A204.1 (cell line): ENCODE measurements at regions not wholly inside any gene's neighbourhood (a gene's known extent, or its start where the extent isn't known, plus 50 kb on each side); places are given as distances from the start of the nearest gene placed in this dataset.

ENCODE experiments used
- FAIRE-seq: peaks from 2 replicates; lab custom pipeline; 2012; peaks lifted over from hg19 to GRCh38; lab: Jason Lieb, UNC

- FAIRE-seq, result no peak
These were observed 81.0 kb upstream of the CACUL1 start for GRCh38 chr10:118835682-118836326.

GRCh38 chr10:118838364-118838763 is 83.6 kb upstream of the CACUL1 start:
- FAIRE-seq, result no peak

GRCh38 chr10:118839348-118839747 is 84.6 kb upstream of the CACUL1 start:
- FAIRE-seq, result no peak

GRCh38 chr10:118840071-118840775 is 85.5 kb upstream of the CACUL1 start:
- no peak for FAIRE-seq

DNA sequence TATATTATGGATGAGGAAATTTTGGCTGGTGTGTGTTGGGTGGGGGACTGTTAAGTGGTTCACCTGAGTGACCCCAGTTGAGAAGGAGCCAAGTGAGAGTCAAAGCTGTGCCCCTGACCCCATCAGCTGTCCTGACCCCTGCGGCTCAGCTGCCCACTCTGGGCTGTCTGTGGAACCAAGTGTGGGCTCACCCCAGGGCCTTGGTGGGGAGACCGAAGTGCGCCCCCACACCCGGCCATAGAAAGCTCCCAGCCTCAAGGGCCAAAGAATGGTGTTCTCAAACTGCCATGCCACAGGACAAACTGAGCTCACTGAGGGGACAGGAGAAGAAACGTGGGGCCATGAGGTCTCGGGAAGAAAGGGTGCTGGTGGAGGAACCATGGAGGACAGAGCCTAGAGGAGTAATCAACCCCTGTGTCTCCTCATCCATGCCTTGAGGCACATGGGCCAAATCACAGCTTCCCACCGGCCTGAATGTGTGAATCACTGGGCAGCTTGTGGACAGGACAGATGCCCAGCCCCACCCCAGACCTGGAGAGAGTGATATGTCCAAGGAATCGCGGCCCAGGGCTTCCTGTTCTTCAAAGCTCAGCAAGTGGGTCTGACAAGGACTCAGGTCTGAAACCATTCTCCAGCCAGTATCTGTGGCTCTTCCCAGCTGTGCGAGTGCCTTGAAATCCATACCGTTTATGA is 86.2 kb upstream of the CACUL1 start:
- no peak for FAIRE-seq

- no peak for FAIRE-seq
These were observed 87.3 kb upstream of the CACUL1 start for GRCh38 chr10:118841881-118842605.

DNA sequence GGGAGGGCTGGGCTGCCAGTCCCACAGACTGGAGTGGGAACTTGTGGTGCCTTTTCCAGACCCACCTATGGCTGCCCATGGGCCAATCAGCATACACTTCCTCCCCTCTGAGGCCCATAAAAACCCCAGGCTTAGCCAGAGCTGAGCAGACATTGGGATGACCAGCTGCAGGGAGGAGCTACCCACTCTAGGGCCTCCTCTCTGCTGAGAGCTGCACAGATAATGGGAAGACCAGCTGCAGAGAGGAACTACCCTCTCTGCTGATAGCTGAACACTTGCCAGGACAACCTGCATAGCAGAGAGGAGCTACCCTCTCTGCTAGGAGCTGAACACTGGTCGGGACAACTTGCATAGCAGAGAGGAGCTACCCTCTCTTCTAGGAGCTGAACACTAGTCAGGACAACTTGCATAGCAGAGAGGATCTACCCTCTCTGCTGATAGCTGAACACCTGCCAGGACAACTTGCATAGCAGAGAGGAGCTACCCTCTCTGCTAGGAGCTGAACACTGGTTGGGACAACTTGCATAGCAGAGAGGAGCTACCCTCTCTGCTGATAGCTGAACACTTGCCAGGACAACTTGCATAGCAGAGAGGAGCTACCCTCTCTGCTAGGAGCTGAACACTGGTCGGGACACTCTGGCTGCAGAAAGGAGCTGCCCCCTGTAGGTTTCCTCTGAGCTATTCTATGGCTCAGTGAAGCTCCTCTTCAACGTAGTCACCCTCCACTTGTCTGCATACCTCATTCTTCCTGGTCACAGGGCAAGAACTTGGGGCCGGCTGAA is 88.3 kb upstream of the CACUL1 start:
- FAIRE-seq, result no peak

DNA sequence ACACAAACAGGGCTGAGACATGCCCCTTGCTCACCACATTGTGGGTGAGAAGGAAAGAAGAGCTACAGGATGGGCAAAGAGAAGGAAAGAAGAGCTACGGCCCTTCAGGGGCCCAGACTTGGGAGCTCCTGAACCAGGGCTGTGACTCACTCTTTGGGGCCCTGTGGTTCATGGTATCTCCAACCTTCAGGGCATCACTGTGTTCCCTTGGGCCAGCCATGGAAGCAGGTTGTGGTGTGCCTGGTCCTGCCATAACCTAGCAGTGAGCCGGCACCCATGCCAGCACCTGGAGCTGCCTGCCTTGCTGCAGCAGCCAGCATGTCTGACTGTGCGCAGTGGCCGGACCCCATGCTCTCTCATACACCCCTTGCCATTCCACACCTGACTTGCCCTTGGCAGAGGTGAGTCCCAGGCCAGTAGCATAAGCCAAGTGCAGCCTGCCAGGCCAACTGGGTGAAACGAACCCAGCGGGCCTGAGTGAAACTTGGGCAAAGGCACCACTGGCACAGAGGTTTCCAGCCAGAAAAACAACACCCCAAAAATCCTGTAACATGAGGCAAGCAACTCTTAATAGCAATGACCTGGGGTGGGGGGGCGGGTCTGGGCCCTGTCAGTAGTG is 89.0 kb upstream of the CACUL1 start:
- no peak for FAIRE-seq

GRCh38 chr10:118844731-118845521 is 90.2 kb upstream of the CACUL1 start:
- no peak for FAIRE-seq

GRCh38 chr10:118845776-118846175 is 91.0 kb upstream of the CACUL1 start:
- FAIRE-seq, result no peak

DNA sequence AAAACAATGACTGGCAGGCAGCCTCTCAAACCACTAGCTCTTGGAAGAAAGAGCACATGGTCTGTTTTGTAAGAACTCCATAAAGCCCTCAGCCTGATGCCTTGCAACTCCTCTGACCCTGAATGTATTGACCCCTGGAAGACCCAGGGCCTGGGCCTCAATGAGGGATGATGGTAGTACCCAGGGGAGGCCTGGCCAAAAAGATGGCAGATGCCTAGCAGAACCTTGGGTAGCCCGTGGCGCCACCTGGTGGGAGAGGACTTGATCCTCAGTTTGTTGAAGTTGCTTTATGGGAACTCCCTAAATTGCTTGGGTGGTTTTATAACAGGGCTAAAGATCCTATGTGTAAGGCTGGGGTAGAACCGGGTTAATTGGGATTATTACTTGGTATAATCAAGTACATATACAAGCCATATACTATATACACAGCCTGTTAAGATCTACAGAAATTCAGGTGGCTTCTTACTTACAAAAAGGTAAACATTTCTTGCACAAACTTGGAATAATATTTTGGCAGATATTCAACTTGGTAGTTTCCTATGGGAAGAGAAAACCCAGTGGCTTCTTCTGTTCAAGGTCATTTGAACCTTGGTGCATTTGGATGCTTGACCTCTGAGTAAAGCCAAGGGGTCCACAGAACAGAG is 95.8 kb upstream of the CACUL1 start:
- no peak for FAIRE-seq

DNA sequence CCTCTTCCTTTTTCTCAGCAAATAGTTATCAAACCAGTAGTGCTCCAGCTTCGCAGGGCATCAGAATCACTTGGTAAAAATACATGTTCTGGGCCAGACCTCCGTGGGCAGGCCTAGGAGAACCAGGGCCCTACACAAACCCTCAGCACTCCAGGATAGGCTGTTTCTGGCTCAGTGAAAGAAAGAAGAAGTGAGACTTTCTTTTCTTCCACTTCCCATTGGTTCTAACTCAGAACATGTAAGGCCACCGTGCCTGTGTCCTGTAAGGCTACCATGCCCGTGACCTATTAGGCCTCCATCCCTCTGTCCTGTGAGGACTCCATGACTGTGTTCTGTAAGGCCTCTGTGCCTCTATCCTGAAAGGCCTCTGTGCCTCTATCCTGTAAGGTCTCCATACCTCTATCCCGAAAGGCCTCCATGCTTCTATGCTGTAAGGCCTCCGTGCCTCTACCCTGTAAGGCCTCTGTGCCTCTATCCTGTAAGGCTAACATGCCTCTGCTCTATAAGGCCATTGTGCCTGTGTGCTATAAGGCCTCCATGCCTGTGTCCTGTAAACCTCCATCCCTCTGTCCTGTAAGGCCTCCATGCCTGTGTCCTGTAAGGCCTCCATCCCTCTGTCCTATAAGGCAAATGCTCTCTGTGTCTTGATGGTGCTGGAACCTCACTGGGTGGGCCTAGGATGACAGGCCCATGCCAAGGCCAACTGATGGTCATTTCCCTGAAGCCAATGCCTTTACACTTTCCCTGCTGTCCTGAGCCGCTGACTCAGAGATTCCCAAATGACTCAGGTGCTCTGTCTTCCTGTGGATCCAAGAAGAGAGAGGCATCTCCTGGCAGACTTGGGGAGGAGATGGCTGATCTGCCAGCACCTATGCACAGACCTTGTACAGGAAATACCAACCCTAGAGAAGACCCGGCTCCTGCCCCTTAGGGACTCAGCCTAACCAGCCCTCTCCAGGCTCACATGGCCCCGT is 96.6 kb upstream of the CACUL1 start:
- FAIRE-seq, result no peak

DNA sequence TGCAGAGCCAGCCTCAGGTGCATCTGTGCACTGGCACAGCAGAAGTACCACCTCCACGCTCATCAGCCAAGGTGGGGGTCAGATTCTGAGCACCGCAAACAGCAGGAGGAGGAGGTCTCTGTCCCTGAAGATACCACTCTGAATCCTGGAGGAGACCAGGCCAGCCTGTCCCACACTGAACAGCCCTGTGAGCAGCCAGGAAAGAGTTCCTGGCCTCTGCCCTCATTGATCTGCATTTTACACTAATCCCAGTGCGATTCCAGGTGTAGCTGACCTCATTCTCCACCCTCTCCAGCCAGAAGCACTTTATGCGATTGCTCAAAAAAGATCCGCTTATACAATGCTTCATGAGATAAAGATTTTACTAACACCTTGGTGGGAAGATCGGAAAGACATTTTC is 99.1 kb upstream of the CACUL1 start:
- no peak for FAIRE-seq

- FAIRE-seq, result no peak
These were observed 101.3 kb upstream of the CACUL1 start for GRCh38 chr10:118856106-118856505.

- FAIRE-seq, result no peak
These were observed 111.4 kb upstream of the CACUL1 start for GRCh38 chr10:118865998-118866693.

- FAIRE-seq, result no peak
These were observed 113.0 kb upstream of the CACUL1 start for GRCh38 chr10:118867768-118868167.

GRCh38 chr10:118868589-118868988 is 113.8 kb upstream of the CACUL1 start:
- FAIRE-seq, result no peak

DNA sequence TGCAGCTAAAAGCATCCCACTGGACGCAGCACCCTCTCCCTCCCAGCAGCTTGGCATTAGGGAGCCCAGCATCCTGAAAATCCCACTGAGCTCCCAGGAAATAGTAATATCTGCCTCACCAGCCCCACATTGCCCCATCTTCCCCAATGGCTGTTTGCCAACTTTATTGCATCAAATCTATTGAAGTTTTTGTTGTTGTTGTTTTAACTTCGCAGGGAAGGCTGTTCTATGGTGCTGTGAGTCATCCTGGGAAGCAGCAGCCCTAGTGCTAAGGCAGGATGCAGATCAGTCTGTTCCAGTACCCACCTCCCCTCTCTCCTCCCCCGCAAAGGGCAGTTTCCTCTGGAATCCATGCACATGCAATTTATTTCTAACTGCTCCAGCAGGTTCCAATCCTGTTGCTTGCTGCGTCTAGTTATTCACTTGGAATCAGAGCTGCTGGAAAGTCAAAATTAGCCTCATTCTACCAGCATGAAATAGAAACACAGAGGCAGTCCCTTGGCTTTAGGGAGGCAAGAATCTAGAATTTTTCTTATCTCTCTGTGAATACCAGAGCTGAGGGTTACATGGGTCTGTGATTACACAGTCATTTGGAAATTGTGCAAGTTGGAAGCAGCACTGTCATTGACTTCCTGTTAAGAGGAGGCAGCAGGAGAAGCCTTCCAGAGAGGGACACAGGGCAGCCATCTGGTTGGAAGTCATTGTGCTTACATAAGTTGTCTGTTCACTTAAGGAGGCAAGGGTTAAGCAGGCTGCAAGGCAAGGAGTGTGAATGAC is 115.9 kb upstream of the CACUL1 start:
- no peak for FAIRE-seq
